ENCODE measurements at regions not wholly inside any gene's neighbourhood (a gene's known extent, or its start where the extent isn't known, plus 50 kb on each side); places are given as distances from the start of the nearest gene placed in this dataset.

- no peak for TF ChIP-seq JUND (IDR thresholded peaks at IDR 0.05; ENCODE audit: low read length)
- TF ChIP-seq HDAC2 (IDR thresholded peaks at IDR 0.05; ENCODE audit: borderline replicate concordance in 1 of 2, low read depth in 2 of 2, low read length in 2 of 2) = no peak
- no peak for TF ChIP-seq CEBPB (IDR thresholded peaks at IDR 0.05; ENCODE audit: low read depth, low read length)
- no peak for TF ChIP-seq HDAC6 (IDR thresholded peaks at IDR 0.05; ENCODE audit: low read depth, low read length)
- no peak for TF ChIP-seq POLR2A (IDR thresholded peaks at IDR 0.05; ENCODE audit: control extremely low read depth in 1 of 2, low read depth in 2 of 2, low read length in 2 of 2)
- TF ChIP-seq SP1 (IDR thresholded peaks at IDR 0.05; ENCODE audit: low read depth, low read length) = no peak
- no peak for TF ChIP-seq YY1 (IDR thresholded peaks at IDR 0.05; ENCODE audit: low read depth, low read length)
- TF ChIP-seq CREB1 (IDR thresholded peaks at IDR 0.05) = no peak
- no peak for TF ChIP-seq EP300 (IDR thresholded peaks at IDR 0.05; ENCODE audit: borderline replicate concordance in 1 of 2, low read depth in 2 of 2, low read length in 2 of 2)
- TF ChIP-seq CTCF (IDR thresholded peaks at IDR 0.05; ENCODE audit: control extremely low read depth in 1 of 3, insufficient read depth in 1 of 3, low read depth in 1 of 3, low read length in 3 of 3) = no peak
- no peak for TF ChIP-seq RFX5 (IDR thresholded peaks at IDR 0.05; ENCODE audit: borderline replicate concordance, low read depth, low read length)
- TF ChIP-seq RAD21 (IDR thresholded peaks at IDR 0.05 in 1 of 2, conservative IDR thresholded peaks at IDR 0.05 in 1 of 2; ENCODE audit: low read depth in 2 of 2, low read length in 2 of 2) = no peak
- TF ChIP-seq CHD1 (IDR thresholded peaks at IDR 0.05; ENCODE audit: low read depth, low read length) = no peak
- no peak for TF ChIP-seq RBBP5 (IDR thresholded peaks at IDR 0.05; ENCODE audit: borderline replicate concordance, low read depth, low read length)
These were observed 120.1 kb upstream of the GAS1 start for GRCh38 chr9:87067426-87067825.
